AG04450 (cell line): ENCODE measurements at regions not wholly inside any gene's neighbourhood (a gene's known extent, or its start where the extent isn't known, plus 50 kb on each side); places are given as distances from the start of the nearest gene placed in this dataset.

ENCODE experiments used
- CTCF ChIA-PET: fragments of 300-600, 350-600 bp; formaldehyde crosslinking; extraction: SDS; loops from one replicate; lab custom pipeline; 2022; ENCODE audit warnings: antibody characterized with exemption, inconsistent platforms; lab: Charles Lee
- POLR2A ChIA-PET: fragments of 350-600 bp; formaldehyde crosslinking; extraction: SDS; loops from one replicate; lab custom pipeline; 2021; ENCODE audit warnings: antibody characterized with exemption, inconsistent platforms; lab: Yijun Ruan, JAX
- DNase-seq: peaks from one replicate; pipeline ENCODE4 v3.0.0-alpha.2; 2011; ENCODE audit warnings: low read depth, low spot score
- H3K27ac ChIP-seq: one replicate; pipeline ENCODE4 v1.5.1; 2012; ENCODE audit warnings: low read depth, low read length, control low read depth
- H3K27me3 ChIP-seq: one replicate; pipeline ENCODE4 v1.6.0; 2012; ENCODE audit warnings: low read length; ENCODE audit not compliant: control insufficient read depth, insufficient read depth
- H3K4me3 ChIP-seq: 2 replicates; pipeline ENCODE4 v1.5.1; 2011; ENCODE audit warnings: mild to moderate bottlenecking, low read depth, low read length, control low read depth
- H3K9me3 ChIP-seq: 2 replicates; pipeline ENCODE4 v1.5.1; 2012; ENCODE audit warnings: low read length; ENCODE audit not compliant: control insufficient read depth, insufficient read depth
- CTCF ChIP-seq: IDR thresholded peaks from 2 replicates; pipeline ENCODE4 v1.5.1; 2011; ENCODE audit warnings: low read depth, low read length, control low read depth, inconsistent platforms

GRCh38 chr14:57091030-57091608, 177.6 kb downstream of the EXOC5 start:
- CTCF ChIA-PET = no interaction called here
- no peak for DNase-seq
- H3K4me3 ChIP-seq = no peak overlapping the region
- H3K27me3 ChIP-seq = no peaks in the 10 kb centered on the region
- no peak overlapping the region for H3K27ac ChIP-seq
- H3K9me3 ChIP-seq = no peaks in the 10 kb centered on the region; the same call in 1 of the 2 replicates
- no peak for TF ChIP-seq CTCF
- POLR2A ChIA-PET = no interaction called here

GRCh38 chr14:57089901-57090300, 178.8 kb downstream of the EXOC5 start:
- H3K27me3 ChIP-seq = no peaks in the 10 kb centered on the region
- no peaks in the 10 kb centered on the region; the same call in 1 of the 2 replicates for H3K9me3 ChIP-seq
- ChIA-PET CTCF (no interaction called here), POLR2A (no interaction called here)
- no peak for DNase-seq
- no peak overlapping the region for H3K27ac ChIP-seq
- no peak for TF ChIP-seq CTCF
- no peak overlapping the region for H3K4me3 ChIP-seq

- Histone ChIP-seq H3K4me3 (no peak overlapping the region), H3K27me3 (no peaks in the 10 kb centered on the region), H3K9me3 (no peaks in the 10 kb centered on the region; the same call in 1 of the 2 replicates), H3K27ac (no peak overlapping the region)
- DNase-seq = no peak
- TF ChIP-seq CTCF = no peak
- POLR2A ChIA-PET = no interaction called here
- CTCF ChIA-PET = no interaction called here
Observed at GRCh38 chr14:57087841-57088240, 180.9 kb downstream of the EXOC5 start.

- TF ChIP-seq CTCF = no peak
- ChIA-PET CTCF (no interaction called here), POLR2A (no interaction called here)
- no peak overlapping the region for H3K27ac ChIP-seq
- DNase-seq = no peak
- H3K9me3 ChIP-seq = no peaks in the 10 kb centered on the region; the same call in 1 of the 2 replicates
- H3K27me3 ChIP-seq = no peaks in the 10 kb centered on the region
- H3K4me3 ChIP-seq = no peak overlapping the region
Observed at GRCh38 chr14:57086271-57087162, 182.2 kb downstream of the EXOC5 start.

GRCh38 chr14:57085801-57086200, 182.9 kb downstream of the EXOC5 start:
- no peak for TF ChIP-seq CTCF
- POLR2A ChIA-PET = no interaction called here
- Histone ChIP-seq H3K9me3 (no peaks in the 10 kb centered on the region), H3K27ac (no peak overlapping the region), H3K4me3 (no peak overlapping the region), H3K27me3 (no peaks in the 10 kb centered on the region)
- DNase-seq = no peak
- CTCF ChIA-PET = no interaction called here
